Spleen (tissue), 11 donors: ENCODE measurements at regions not wholly inside any gene's neighbourhood (a gene's known extent, or its start where the extent isn't known, plus 50 kb on each side); places are given as distances from the start of the nearest gene placed in this dataset.

ENCODE experiments used
- DNase-seq: peaks from one replicate; pipeline ENCODE4 v3.0.0-alpha.2; 2020
- H3K27ac ChIP-seq, 8 donors: fragments of 200-600 bp; sonication (generic) in 7 of 8; 1 replicate in 4 of 8; 2 replicates in 4 of 8; pipeline versions ENCODE4 v1.5.0 to v1.8.0; 2016 to 2021; ENCODE audit warnings: inconsistent platforms in 4 of 8, mild to moderate bottlenecking in 4 of 8, moderate library complexity in 1 of 8
- H3K27me3 ChIP-seq, 7 donors: fragments of 200-600 bp; sonication (generic) in 6 of 7; replicated peaks in 1 of 7; 1 replicate in 4 of 7; 2 replicates in 3 of 7; pipeline versions ENCODE4 v1.5.0 to v1.8.0; 2016 to 2021; ENCODE audit warnings: inconsistent platforms in 3 of 7, mild to moderate bottlenecking in 1 of 7
- H3K36me3 ChIP-seq, 6 donors: fragments of 200-600 bp; sonication (generic) in 5 of 6; 1 replicate in 4 of 6; 2 replicates in 2 of 6; pipeline versions ENCODE4 v1.5.0 to v1.8.0; 2016 to 2021; ENCODE audit warnings: inconsistent platforms in 2 of 6
- H3K4me1 ChIP-seq, 6 donors: fragments of 200-600 bp; sonication (generic) in 5 of 6; 1 replicate in 3 of 6; 2 replicates in 3 of 6; pipeline versions ENCODE4 v1.5.0 to v1.8.0; 2016 to 2021; ENCODE audit warnings: inconsistent platforms in 3 of 6
- H3K4me3 ChIP-seq, 8 donors: fragments of 200-600 bp; sonication (generic) in 7 of 8; 1 replicate in 4 of 8; 2 replicates in 4 of 8; pipeline versions ENCODE4 v1.5.0 to v1.8.0; 2016 to 2021; ENCODE audit warnings: inconsistent platforms in 4 of 8, mild to moderate bottlenecking in 4 of 8, moderate library complexity in 2 of 8
- H3K9me3 ChIP-seq, 8 donors: fragments of 200-600 bp; sonication (generic) in 7 of 8; 1 replicate in 4 of 8; 2 replicates in 4 of 8; pipeline versions ENCODE4 v1.5.0 to v1.8.0; 2016 to 2021; ENCODE audit warnings: inconsistent platforms in 4 of 8
- CTCF ChIP-seq, 11 experiments: fragments of 200-600 bp in 7 of 11; fragments of 450-650 bp in 4 of 11; sonication (generic) in 4 of 11; IDR thresholded peaks in 8 of 11; conservative IDR thresholded peaks in 3 of 11; 1 replicate in 7 of 11; 2 replicates in 4 of 11; pipeline versions ENCODE4 v1.4.0 to v1.8.0; 2016 to 2021; ENCODE audit warnings: antibody characterized with exemption in 11 of 11, inconsistent platforms in 4 of 11, mild to moderate bottlenecking in 1 of 11
- POLR2A ChIP-seq, 3 donors: fragments of 450-650 bp; IDR thresholded peaks; one replicate each; pipeline ENCODE4 v1.5.1; 2017; ENCODE audit warnings: antibody characterized with exemption in 3 of 3, mild to moderate bottlenecking in 1 of 3
- POLR2AphosphoS5 ChIP-seq, 3 donors: sonication (generic); formaldehyde crosslinking; IDR thresholded peaks; one replicate each; pipeline ENCODE4 v1.5.1; 2017; ENCODE audit warnings: antibody characterized with exemption in 3 of 3
- WGBS, 5 donors: extraction: QIAGEN DNeasy Blood & Tissue Kit in 3 of 5; methylation state at CpG; one replicate each; pipeline versions ENCODE4 v1.1.5 to v1.1.7; 2013 to 2018; 5-methylcytosine and 5-hydroxymethylcytosine counted together
- intact Hi-C: fragments of 100-400 bp; cut with DNase I; formaldehyde crosslinking; loops from one replicate; pipeline ENCODE4 v1.15.0; 2023; ENCODE audit warnings: low total_unique reads
- donor health status: healthy with polysubstance abuse.
- donor health status: DM: no; HTN: no; CAD: no; lungs with moderate emphysema.
- donor health status: DM: no; HTN: no; CAD: no.
- donor health status: Bipolar disorder and iron deficiency.
- donor health status: healthy.
- donor health status: DM: no; HTN: no; CAD: no.
- donor health status: DM: yes; HTN: yes; CAD: no.

- intact Hi-C loops: no loop called here
- no peak overlapping the region for H3K27ac ChIP-seq
- no peaks in the 10 kb centered on the region for H3K27me3 ChIP-seq
- peaks cover 0 to 8% (median 0%) of the 10 kb centered on the region in 8 donors for H3K9me3 ChIP-seq
- no peak for DNase-seq
- WGBS, 5 donors: 72 to 86% (median 82%) methylated on average over 1 of the region's 1 CpG
- H3K36me3 ChIP-seq: no peaks in the 10 kb centered on the region
- H3K4me3 ChIP-seq: no peak overlapping the region
- H3K4me1 ChIP-seq: no peaks in the 10 kb centered on the region
- no peak for TF ChIP-seq POLR2AphosphoS5 (IDR thresholded peaks at IDR 0.05)
- TF ChIP-seq CTCF (IDR thresholded peaks at IDR 0.05 in 8 of 11, conservative IDR thresholded peaks at IDR 0.05 in 3 of 11): no peak
- no peak for TF ChIP-seq POLR2A (IDR thresholded peaks at IDR 0.05)
Measured at GRCh38 chr13:81907787-81908372, 1567.0 kb upstream of the SPRY2 start.

- H3K9me3 ChIP-seq: peaks cover 2 to 56% (median 34%) of the 10 kb centered on the region in 8 donors
- no peaks in the 10 kb centered on the region for H3K4me1 ChIP-seq
- no peak overlapping the region for H3K4me3 ChIP-seq
- intact Hi-C loops: no loop called here
- no peak for TF ChIP-seq CTCF (IDR thresholded peaks at IDR 0.05 in 8 of 11, conservative IDR thresholded peaks at IDR 0.05 in 3 of 11)
- TF ChIP-seq POLR2AphosphoS5 (IDR thresholded peaks at IDR 0.05): no peak
- no peak for TF ChIP-seq POLR2A (IDR thresholded peaks at IDR 0.05)
- no peaks in the 10 kb centered on the region for H3K27me3 ChIP-seq
- no peak overlapping the region for H3K27ac ChIP-seq
- no peak for DNase-seq
- WGBS, 5 donors: 78 to 95% (median 91%) methylated on average over 2 of the region's 2 CpGs
- no peaks in the 10 kb centered on the region for H3K36me3 ChIP-seq
Measured at GRCh38 chr13:81888855-81889254, 1547.9 kb upstream of the SPRY2 start.

GRCh38 chr13:81874681-81875661, 1534.0 kb upstream of the SPRY2 start:
- TF ChIP-seq CTCF (IDR thresholded peaks at IDR 0.05 in 8 of 11, conservative IDR thresholded peaks at IDR 0.05 in 3 of 11): no peak
- no peak for TF ChIP-seq POLR2A (IDR thresholded peaks at IDR 0.05)
- no peak for TF ChIP-seq POLR2AphosphoS5 (IDR thresholded peaks at IDR 0.05)
- peaks cover 0 to 3% (median 0%) of the 10 kb centered on the region in 8 donors for H3K9me3 ChIP-seq
- intact Hi-C loops: no loop called here
- no peak overlapping the region for H3K4me3 ChIP-seq
- no peak for DNase-seq
- no peaks in the 10 kb centered on the region for H3K27me3 ChIP-seq
- WGBS, 5 donors: 61 to 70% (median 66%) methylated on average over 10 of the region's 10 CpGs
- H3K27ac ChIP-seq: no peak overlapping the region
- H3K4me1 ChIP-seq: no peaks in the 10 kb centered on the region
- no peaks in the 10 kb centered on the region for H3K36me3 ChIP-seq

GRCh38 chr13:81874253-81874652, 1533.3 kb upstream of the SPRY2 start:
- Histone ChIP-seq H3K27ac (no peak overlapping the region), H3K4me1 (no peaks in the 10 kb centered on the region), H3K9me3 (peaks cover 0 to 3% (median 0%) of the 10 kb centered on the region in 8 donors), H3K4me3 (no peak overlapping the region), H3K36me3 (no peaks in the 10 kb centered on the region), H3K27me3 (no peaks in the 10 kb centered on the region)
- no peak for TF ChIP-seq CTCF (IDR thresholded peaks at IDR 0.05 in 8 of 11, conservative IDR thresholded peaks at IDR 0.05 in 3 of 11)
- no peak for TF ChIP-seq POLR2A (IDR thresholded peaks at IDR 0.05)
- TF ChIP-seq POLR2AphosphoS5 (IDR thresholded peaks at IDR 0.05): no peak
- intact Hi-C loops: no loop called here
- no peak for DNase-seq
- WGBS, 5 donors: 64 to 75% (median 71%) methylated on average over 4 of the region's 4 CpGs
